NCI-H2171 (cell line): ENCODE measurements at regions not wholly inside any gene's neighbourhood (a gene's known extent, or its start where the extent isn't known, plus 50 kb on each side); places are given as distances from the start of the nearest gene placed in this dataset.
"Not testable (repeated sequence)": the region's sequence is repeated elsewhere in the genome, so short reads cannot be mapped to it uniquely, and the experiment has no call there.

Experiments used
- DNase-seq: peaks from one replicate; lab custom pipeline; 2025; lab: John Stamatoyannopoulos, UW

DNA sequence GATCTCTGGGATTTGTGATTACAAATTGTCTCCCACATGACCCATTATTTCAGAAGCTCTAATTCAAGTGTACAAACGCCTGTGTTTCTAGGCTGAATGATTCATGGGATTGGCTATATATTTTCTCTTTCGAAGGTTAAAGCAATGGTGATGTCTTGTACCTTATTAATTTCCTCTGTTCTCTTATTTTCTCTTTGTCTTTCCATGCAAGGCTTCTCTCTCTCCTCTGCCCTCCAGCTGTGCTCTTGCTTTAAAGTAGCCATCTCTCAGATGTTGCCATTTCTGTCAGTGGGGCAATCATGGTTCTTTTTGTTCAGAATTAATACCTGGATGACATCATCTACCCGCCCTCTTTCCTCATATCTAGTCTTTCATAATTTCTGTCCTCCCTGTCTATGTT lies 184.3 kb upstream of the ATP10B start:
- DNase-seq, result no peak

DNA sequence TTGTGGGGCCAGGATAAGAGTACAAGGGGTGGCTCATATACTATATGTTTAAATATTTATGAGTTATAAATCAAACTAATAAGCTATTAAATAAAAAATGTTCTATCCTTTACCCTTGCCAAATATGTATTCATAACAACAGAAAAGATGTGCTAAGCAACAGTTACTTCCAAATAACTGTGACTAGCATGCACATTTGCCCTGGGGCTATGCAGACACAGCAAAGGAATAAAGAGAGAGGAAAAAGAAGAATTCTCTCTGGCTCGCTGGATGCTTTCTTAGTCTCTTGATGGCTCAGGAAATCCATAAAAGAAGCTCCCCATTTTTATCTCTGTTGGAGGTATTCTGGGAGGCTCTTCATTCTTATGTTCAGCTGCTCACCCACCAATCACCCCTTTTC lies 182.4 kb upstream of the ATP10B start:
- no peak for DNase-seq

DNA sequence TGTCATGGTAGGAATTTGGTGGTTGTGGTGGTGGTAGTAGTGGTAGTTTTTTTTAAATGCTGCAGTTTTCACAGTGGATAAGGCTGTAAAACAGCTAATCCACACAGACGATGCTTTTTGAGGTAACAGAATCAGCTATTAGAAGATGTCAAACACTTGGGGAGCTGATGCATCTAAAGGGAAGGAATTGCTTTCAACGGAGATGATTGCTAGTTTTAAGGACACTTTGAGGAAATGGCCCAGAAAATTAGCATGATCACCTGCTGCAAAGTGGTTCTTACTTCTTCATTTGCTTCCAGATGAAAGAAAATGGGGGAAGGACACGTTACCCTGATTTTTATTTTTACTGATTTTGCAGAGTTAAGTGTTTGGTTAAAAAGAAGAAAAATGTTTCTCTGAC lies 178.2 kb upstream of the ATP10B start:
- DNase-seq, result no peak

GRCh38 chr5:161027763-161028162 lies 175.8 kb upstream of the ATP10B start:
- no peak for DNase-seq

GRCh38 chr5:161023551-161023950 lies 171.5 kb upstream of the ATP10B start:
- DNase-seq, result no peak

GRCh38 chr5:161022151-161022550 lies 170.1 kb upstream of the ATP10B start:
- DNase-seq, result no peak

DNA sequence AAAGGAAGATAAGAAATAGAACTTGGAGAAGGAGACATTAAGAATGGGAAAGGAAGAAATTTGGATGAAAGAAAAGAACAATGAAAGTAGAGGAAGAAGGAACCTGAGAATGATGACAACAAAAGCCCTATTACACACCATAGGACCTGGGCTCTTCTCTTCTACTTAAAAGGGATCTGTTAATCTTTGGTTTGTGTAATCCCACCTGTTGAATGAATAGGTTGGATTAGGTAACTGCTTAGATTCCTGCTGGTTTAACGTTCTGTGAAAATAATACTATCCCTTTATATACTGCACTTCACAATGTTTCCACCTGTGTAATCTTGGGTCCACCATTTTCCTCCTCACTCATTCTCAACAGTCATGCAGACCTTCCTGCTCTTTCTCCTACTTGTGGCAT lies 157.8 kb upstream of the ATP10B start:
- DNase-seq, result no peak

DNA sequence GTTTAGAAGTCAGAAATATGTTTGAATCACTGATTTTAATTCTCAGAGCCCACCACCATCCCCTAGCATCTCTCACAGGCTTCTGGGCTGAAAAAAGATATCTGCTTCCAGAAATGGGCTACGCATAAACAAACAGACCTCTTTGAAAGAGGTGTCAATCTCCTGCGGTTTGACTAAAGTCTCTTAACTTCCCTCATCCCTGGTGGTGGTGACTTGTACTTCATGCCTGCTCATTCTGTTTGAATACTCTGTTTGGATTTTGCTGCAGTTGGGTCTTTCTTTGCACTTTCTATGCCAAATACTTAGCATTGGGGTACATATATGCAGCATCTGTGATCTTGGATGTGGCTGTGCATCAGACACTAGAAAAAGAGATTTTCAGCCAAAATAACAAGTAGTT lies 157.2 kb upstream of the ATP10B start:
- DNase-seq, result no peak

DNA sequence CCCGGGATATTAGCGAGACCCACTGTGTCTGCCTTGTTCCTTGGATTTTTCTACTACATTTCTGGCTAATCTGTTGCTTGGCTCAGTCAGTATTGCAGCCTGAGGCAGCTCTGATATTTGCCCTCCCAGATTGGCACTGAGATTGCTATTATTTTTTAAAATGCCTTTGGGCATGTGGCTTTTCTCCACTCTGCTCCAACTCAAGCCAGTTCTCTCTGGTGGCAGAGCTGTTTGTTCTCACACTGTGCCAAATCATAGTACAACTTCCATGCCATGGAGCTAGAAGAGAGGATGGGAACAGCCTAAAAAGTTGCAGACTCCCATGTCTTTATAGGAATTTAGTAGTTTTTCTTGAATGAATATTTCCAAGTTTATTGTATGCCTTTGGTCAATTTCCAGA lies 155.9 kb upstream of the ATP10B start:
- DNase-seq, result no peak

- no peak for DNase-seq
These were observed 150.6 kb upstream of the ATP10B start for GRCh38 chr5:161002571-161003074.

GRCh38 chr5:161001604-161002003 lies 149.6 kb upstream of the ATP10B start:
- DNase-seq, result no peak

- not testable (repeated sequence) for DNase-seq
These were observed 149.1 kb upstream of the ATP10B start for GRCh38 chr5:161001142-161001541.

DNA sequence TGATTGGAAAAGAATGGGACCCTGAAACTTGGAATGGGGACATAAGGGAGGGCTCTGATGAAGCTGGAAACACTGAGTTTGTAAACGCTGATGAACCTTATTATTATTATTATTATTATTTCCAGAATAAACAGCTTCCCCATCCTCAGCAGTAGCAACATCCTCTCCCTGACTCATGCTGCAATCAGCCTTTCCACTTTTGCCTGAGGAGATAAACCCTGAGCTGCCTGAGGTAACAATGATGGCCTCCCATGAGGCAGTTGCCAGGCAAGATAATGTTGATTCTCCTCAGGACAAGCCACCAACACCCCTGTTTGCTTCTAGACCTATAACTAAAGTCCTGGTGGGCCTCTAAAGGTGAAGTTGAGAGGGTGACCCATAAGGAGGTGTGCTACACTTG lies 139.2 kb upstream of the ATP10B start:
- no peak for DNase-seq

- DNase-seq, result no peak
These were observed 127.4 kb upstream of the ATP10B start for GRCh38 chr5:160979385-160979784.

- DNase-seq, result no peak
These were observed 126.9 kb upstream of the ATP10B start for GRCh38 chr5:160978944-160979343.

- DNase-seq, result no peak
These were observed 124.2 kb upstream of the ATP10B start for GRCh38 chr5:160976181-160976580.

DNA sequence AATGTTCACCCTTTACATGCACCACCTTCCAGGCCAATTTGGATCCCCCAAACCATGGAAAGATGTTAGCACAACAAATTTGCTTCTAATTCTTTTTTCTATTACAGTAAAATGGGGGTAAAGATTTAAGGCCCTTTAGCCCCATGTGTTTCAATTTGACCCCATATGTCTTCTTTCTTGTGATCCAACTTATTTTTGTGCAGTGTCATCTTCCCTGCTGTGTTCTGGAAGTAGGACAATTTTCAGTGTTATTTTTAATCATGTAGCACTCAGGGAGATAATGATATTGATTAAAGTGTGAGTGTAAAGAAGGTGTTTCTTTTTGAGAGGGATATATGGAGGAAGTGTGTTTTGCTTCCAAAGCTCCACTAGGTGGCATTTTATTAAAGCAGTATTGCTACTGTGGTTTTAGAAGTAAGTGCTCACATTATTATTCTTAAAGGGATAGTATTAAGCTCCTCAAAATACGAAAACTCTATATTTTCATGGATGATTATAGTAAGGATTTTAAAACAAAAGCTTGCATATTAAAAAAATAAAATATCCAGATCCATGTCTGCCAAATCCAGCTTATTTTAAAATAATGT lies 118.7 kb upstream of the ATP10B start:
- no peak for DNase-seq

DNA sequence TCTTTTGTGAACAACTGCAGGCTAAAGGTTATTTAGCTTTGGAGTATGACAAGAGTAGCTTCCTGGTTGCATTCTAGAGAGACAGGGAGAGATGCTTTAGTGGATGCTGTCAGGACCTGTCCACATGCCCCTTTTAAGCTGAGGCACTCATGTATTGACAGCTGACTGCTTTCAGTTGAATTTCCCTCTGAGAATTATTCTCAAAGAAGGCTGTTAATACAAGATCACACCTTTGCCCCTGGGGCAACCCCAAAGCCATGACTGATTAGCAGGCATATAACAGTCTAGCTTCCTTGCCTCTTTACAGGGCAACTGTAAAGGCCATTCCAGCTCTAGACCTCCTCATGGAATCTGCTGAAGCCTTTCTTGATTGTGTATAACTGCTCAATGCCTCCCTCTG lies 117.6 kb upstream of the ATP10B start:
- no peak for DNase-seq

DNA sequence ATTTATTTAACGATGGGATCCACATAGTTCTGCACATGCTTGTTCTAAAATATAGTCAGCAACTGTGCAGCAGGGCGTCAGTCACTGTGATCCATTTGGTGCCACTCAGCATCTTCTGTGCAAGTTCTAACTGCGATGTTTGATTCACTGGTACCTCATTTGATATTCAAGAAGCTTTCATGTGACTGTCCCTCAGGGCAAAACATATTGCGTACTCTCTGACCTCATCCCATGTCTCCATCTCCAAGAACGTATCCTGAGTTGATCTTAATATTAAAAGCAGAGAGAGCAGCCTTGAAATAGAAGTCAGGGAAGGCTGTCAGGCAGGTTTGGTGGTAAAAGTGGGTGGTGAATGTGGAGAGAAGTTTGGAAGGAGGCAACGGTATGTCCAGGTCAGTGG lies 116.5 kb upstream of the ATP10B start:
- no peak for DNase-seq

- DNase-seq, result no peak
These were observed 114.9 kb upstream of the ATP10B start for GRCh38 chr5:160966921-160967320.

- peak; percentile 51 for DNase-seq
These were observed 109.8 kb upstream of the ATP10B start for GRCh38 chr5:160961761-160962160.

DNA sequence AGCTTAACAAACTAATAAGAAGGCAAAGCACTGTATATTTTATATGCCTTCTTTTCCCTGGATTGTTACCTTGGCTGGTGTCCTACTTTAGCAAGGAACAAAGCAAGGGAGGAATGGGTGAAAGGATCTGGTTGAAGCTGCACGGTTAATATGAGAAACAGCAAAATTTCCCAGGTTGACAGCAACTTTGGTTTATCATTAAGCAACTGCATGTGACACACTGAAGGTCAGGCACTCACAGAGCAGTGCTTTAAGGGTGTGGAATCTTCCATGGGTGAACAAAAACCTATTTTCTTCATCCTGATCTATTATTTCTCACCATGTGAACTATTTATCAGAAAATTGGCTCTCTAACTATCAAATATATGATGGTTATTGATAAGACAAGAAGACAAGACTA lies 109.0 kb upstream of the ATP10B start:
- DNase-seq, result no peak

DNA sequence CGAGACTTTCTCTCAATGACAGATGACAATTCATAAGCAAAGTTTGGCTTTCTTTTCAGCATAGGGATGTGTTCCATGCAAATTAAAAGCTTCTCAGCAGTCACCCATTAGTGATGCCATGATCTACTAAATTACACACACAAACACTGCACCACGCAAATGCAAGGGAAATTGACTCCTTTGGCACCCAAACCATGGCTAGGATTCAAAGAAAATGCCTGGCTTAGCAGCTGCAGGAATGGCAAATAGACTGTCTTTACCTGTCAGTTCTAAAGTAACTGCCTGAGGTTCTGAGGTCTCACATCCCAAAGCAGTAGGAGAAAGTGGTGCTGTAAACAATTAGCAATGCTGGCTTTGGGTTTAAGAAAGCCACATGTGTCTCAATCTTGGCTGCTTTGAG lies 108.6 kb upstream of the ATP10B start:
- DNase-seq, result no peak

- DNase-seq, result no peak
These were observed 107.8 kb upstream of the ATP10B start for GRCh38 chr5:160959804-160960203.
